IPS-11a (cell line): ENCODE measurements at regions not wholly inside any gene's neighbourhood (a gene's known extent, or its start where the extent isn't known, plus 50 kb on each side); places are given as distances from the start of the nearest gene placed in this dataset.
"Not testable (repeated sequence)": the region's sequence is repeated elsewhere in the genome, so short reads cannot be mapped to it uniquely, and the experiment has no call there.

ENCODE experiments used
- H3K4me3 ChIP-seq: one replicate; pipeline ENCODE4 v1.5.1; 2013; ENCODE audit warnings: low read depth, low read length, control low read depth

- not testable (repeated sequence) for H3K4me3 ChIP-seq
Measured at GRCh38 chr2:111445191-111445929, 324.6 kb downstream of the BCL2L11 start.

- not testable (repeated sequence) for H3K4me3 ChIP-seq
Measured at GRCh38 chr2:111445941-111446340, 325.2 kb downstream of the BCL2L11 start.

- H3K4me3 ChIP-seq, result not testable (repeated sequence)
Measured at GRCh38 chr2:111447482-111447881, 326.8 kb downstream of the BCL2L11 start.

DNA sequence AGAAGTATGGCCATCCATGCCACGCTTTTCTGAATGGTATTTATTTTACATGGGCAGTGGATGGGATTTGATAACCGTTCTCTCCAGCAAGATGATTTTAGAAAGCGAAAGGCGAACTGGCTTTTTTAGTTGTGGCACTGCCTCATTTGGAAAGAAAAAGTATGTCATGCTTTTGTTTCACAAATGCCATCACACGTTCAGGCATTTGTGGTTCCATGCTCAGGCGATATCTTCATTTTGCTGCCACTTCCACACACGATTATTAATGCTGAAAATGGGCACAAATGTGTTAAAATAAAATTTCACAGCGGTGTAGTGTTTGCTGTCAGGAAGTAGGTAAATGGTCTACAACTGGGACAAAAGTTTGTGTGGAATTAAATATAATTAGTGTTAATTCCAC is 328.1 kb downstream of the BCL2L11 start:
- H3K4me3 ChIP-seq, result not testable (repeated sequence)

- H3K4me3 ChIP-seq, result not testable (repeated sequence)
Measured at GRCh38 chr2:111450526-111450925, 329.8 kb downstream of the BCL2L11 start.

- H3K4me3 ChIP-seq, result not testable (repeated sequence)
Measured at GRCh38 chr2:111451692-111452199, 331.0 kb downstream of the BCL2L11 start.

DNA sequence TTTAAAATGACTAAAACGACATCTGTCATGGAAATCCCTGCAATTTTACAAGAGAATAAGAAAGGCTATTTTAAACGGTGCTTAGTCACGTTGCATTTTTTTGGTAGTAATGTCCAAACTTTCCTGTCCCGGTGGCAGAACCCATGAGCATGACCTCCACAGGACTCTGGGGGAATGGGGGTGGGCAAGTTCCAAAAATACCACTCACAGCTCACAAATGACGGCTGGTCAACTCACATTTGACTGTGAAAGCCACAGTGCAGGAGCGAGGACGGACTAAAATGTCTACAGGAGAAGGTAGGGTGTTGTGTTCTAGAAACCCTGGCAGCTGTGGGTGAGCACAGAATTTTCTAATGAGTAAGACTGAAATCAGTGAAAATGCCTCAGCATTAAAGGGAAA is 331.5 kb downstream of the BCL2L11 start:
- not testable (repeated sequence) for H3K4me3 ChIP-seq

GRCh38 chr2:111453308-111453707 is 332.6 kb downstream of the BCL2L11 start:
- not testable (repeated sequence) for H3K4me3 ChIP-seq

DNA sequence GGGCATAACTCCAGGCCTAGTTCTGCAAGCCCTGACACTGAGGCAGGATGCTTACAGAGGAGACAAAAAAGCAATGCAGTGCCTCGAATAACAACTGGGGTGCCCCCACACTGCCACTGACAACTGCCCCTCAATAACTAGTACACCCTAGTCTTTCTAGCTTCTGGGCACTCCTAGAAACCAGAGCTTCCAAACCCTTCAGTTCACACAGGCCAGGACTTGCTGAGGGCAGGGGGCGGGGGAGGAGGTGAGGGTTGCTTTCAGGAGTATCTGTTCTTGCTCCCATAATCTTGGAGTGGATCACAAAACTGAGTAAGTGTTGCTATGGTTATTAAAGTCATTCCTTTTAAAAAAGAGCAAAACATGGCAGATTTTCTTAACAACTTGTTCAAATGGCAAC is 333.1 kb downstream of the BCL2L11 start:
- not testable (repeated sequence) for H3K4me3 ChIP-seq

GRCh38 chr2:111454404-111454803 is 333.7 kb downstream of the BCL2L11 start:
- H3K4me3 ChIP-seq, result not testable (repeated sequence)

- not testable (repeated sequence) for H3K4me3 ChIP-seq
Measured at GRCh38 chr2:111455016-111456015, 334.6 kb downstream of the BCL2L11 start.

DNA sequence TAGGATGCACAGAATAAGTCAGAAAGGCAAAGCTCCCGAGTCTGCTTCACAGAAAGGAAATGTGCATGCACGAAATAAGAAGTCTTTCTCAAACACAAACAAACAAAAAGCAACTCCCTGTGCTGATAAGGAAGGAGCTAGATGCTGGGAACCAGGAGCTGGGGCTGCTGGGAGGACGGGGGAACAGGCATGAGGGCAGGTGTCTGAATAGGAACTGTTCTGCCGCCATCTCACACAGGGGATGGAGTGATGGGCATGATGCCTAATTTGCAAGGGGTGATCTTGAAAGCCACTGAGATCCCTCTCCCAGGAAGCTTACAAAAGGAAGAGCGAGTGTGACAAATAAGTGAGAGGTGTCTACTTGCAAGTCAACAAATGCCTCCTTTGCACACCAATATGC is 336.5 kb downstream of the BCL2L11 start:
- not testable (repeated sequence) for H3K4me3 ChIP-seq

GRCh38 chr2:111460901-111461300 is 340.2 kb downstream of the BCL2L11 start:
- H3K4me3 ChIP-seq, result not testable (repeated sequence)

GRCh38 chr2:111461831-111462230 is 341.1 kb downstream of the BCL2L11 start:
- not testable (repeated sequence) for H3K4me3 ChIP-seq

DNA sequence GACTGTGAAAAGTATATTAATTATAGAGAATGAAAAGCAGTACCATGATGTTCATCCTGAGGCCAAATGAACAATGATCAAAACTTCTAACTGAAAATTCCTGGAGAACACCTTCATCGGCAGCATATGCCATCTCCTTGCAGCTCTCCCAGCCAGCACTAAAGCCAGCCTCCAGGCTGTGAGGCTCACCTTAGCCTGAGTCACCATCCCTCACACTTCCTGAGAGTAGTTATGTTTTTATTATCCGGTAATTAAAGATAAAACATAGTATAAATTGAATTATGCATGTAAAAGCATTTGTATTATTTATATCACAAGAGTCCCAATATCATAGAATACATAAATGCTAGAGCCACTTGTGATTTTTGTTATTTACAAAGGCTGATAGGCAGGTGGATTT is 341.9 kb downstream of the BCL2L11 start:
- H3K4me3 ChIP-seq, result not testable (repeated sequence)

DNA sequence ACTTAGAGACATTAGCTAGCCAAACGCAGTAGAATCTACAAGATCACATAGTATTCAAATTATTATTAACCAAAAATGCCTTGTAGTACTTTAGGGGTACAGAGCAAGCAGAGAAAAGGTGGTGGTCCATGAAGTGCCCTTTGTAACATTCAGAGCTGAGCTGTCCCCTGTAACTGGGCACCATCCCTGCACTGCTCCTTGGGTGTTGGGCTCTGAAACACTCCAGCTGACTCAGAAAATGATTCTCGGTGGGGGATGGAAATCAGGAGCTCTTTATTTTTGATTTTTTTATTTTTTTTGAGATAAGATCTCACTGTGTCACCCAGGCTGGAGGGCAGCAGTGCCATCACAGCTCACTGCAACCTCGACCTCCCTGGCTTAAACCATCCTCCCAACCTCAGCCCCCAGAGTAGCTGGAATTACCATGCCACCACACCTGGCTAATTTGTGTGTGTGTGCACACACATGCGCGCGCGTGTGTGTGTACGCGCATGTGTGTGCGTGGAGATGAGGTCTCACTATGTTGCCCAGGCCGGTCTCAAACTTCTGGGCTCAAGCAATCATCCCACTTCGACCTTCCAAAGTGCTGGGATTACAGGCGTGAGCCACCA is 342.6 kb downstream of the BCL2L11 start:
- H3K4me3 ChIP-seq, result not testable (repeated sequence)

DNA sequence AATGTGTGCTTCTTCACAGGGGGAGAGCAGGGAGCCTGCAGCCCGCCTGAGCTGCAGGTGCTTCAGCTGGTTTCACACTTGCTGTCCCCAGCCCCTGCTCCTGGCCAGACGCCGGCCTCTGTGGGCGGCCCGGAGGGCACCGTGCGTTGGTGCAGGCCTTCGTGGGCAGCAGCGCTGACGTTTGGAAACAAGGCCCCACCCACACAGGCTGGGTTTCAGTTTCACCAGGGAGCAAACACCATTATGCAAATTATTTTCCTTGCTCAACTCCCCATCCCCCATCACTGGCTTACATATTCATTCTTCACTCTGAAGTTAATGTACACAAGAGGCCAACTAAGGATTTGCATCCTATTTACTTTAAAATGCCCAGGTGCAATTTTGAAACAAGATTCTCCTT is 343.2 kb downstream of the BCL2L11 start:
- not testable (repeated sequence) for H3K4me3 ChIP-seq

- H3K4me3 ChIP-seq, result not testable (repeated sequence)
Measured at GRCh38 chr2:111464367-111464766, 343.7 kb downstream of the BCL2L11 start.

DNA sequence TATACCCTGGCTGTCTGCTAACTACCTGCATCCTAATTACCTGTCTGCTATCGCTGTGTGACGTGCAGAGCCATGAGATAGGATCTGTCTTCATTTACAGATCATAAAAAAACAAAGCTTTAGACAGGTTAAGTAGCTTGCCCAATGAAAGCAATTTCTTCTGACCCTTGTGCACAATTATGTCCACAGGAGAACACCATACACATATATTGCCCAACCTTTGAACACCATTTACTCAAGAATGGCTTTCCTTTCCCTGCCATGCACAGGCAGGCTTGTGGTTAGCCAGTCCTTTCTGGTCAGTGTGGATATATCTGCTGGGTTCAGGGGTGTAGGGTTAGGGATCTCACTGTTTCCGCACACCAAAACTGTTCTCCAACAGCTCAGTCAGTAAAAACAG is 344.8 kb downstream of the BCL2L11 start:
- not testable (repeated sequence) for H3K4me3 ChIP-seq

- H3K4me3 ChIP-seq, result not testable (repeated sequence)
Measured at GRCh38 chr2:111466744-111467143, 346.0 kb downstream of the BCL2L11 start.

- H3K4me3 ChIP-seq, result not testable (repeated sequence)
Measured at GRCh38 chr2:111470924-111471323, 350.2 kb downstream of the BCL2L11 start.
